H1 (cell line): ENCODE measurements at regions not wholly inside any gene's neighbourhood (a gene's known extent, or its start where the extent isn't known, plus 50 kb on each side); places are given as distances from the start of the nearest gene placed in this dataset.

Experiments used
- CTCF ChIA-PET: fragments of 300-600 bp; sonication (Branson Sonifier 250); formaldehyde crosslinking; loops from one replicate; lab custom pipeline; 2021; ENCODE audit not compliant: partially characterized antibody; lab: Charles Lee
- POLR2A ChIA-PET: fragments of 300-600 bp; sonication (Branson Sonifier 250); formaldehyde crosslinking; loops from one replicate; lab custom pipeline; 2021; ENCODE audit warnings: inconsistent platforms; ENCODE audit not compliant: partially characterized antibody; lab: Charles Lee
- DNase-seq, 2 experiments: peaks; one replicate each; pipeline versions ENCODE4 v3.0.0 to v3.0.0-alpha.2; 2010 to 2022; ENCODE audit warnings: low spot score in 2 of 2, low read depth in 1 of 2, mixed read lengths in 1 of 2
- FAIRE-seq: peaks from 2 replicates; lab custom pipeline; 2011; peaks lifted over from hg19 to GRCh38; lab: Jason Lieb, UNC
- H2AFZ ChIP-seq: 2 replicates; pipeline ENCODE4 v1.8.1; 2012; ENCODE audit warnings: low read length, inconsistent platforms
- H2AK5ac ChIP-seq: 2 replicates; pipeline ENCODE4 v1.6.1; 2013; ENCODE audit warnings: low read depth, low read length
- H2BK120ac ChIP-seq: replicated peaks from 2 replicates; pipeline ENCODE3; 2013; ENCODE audit warnings: low read depth, low read length, inconsistent platforms
- H2BK12ac ChIP-seq: 2 replicates; pipeline ENCODE4 v1.6.1; 2013; ENCODE audit warnings: low read depth, low read length
- H2BK15ac ChIP-seq: 2 replicates; pipeline ENCODE4 v1.6.1; 2013; ENCODE audit warnings: low read length
- H2BK20ac ChIP-seq: 2 replicates; pipeline ENCODE4 v1.6.1; 2013; ENCODE audit warnings: low read length
- H2BK5ac ChIP-seq: 2 replicates; pipeline ENCODE4 v1.6.1; 2013; ENCODE audit warnings: low read depth, low read length
- H3K14ac ChIP-seq: 2 replicates; pipeline ENCODE4 v1.6.1; 2013; ENCODE audit warnings: inconsistent platforms; ENCODE audit not compliant: insufficient read length
- H3K18ac ChIP-seq: 2 replicates; pipeline ENCODE4 v1.6.1; 2013; ENCODE audit warnings: low read length; ENCODE audit errors: extremely low read depth
- H3K23ac ChIP-seq: 2 replicates; pipeline ENCODE4 v1.6.1; 2013; ENCODE audit warnings: inconsistent platforms; ENCODE audit not compliant: insufficient read length
- H3K23me2 ChIP-seq: 2 replicates; pipeline ENCODE4 v1.6.1; 2013; ENCODE audit warnings: low read depth, low read length
- H3K27ac ChIP-seq: 2 replicates; pipeline ENCODE4 v1.6.1; 2011; ENCODE audit warnings: low read depth, low read length, inconsistent platforms
- H3K27me3 ChIP-seq, 4 experiments: replicated peaks in 1 of 4; 1 replicate in 1 of 4; 2 replicates in 3 of 4; pipeline versions ENCODE4 v1.6.1 to v1.8.1; 2011 to 2013; ENCODE audit warnings: low read length in 3 of 4, mild to moderate bottlenecking in 3 of 4, inconsistent platforms in 2 of 4, mixed read lengths in 2 of 4, moderate library complexity in 1 of 4; ENCODE audit not compliant: control insufficient read depth in 3 of 4, insufficient read depth in 3 of 4; ENCODE audit errors: extremely low read depth in 1 of 4
- H3K36me3 ChIP-seq, 4 experiments: 2 replicates each; pipeline versions ENCODE4 v1.6.1 to v1.8.1; 2011 to 2013; ENCODE audit warnings: mild to moderate bottlenecking in 4 of 4, low read length in 3 of 4, moderate library complexity in 2 of 4, control low read depth in 1 of 4, inconsistent platforms in 1 of 4; ENCODE audit not compliant: insufficient read depth in 4 of 4, control insufficient read depth in 2 of 4
- H3K4ac ChIP-seq: replicated peaks from 2 replicates; pipeline ENCODE3; 2013; ENCODE audit warnings: low read length, low read depth, mixed read lengths, inconsistent platforms; ENCODE audit not compliant: insufficient read length
- H3K4me1 ChIP-seq, 4 experiments: replicated peaks in 1 of 4; 1 replicate in 1 of 4; 2 replicates in 3 of 4; pipeline versions ENCODE4 v1.6.1 to v1.8.1; 2011 to 2013; ENCODE audit warnings: low read length in 3 of 4, inconsistent platforms in 2 of 4, mixed read lengths in 1 of 4; ENCODE audit not compliant: insufficient read depth in 4 of 4, control insufficient read depth in 3 of 4
- H3K4me2 ChIP-seq, 2 experiments: 2 replicates each; pipeline versions ENCODE4 v1.6.1 to v1.8.1; 2011 to 2013; ENCODE audit warnings: low read depth in 2 of 2, low read length in 2 of 2, control low read depth in 1 of 2, inconsistent platforms in 1 of 2, mild to moderate bottlenecking in 1 of 2; ENCODE audit not compliant: insufficient read depth in 1 of 2
- H3K4me3 ChIP-seq, 4 experiments: fragments of 200-600, 300-600 bp in 1 of 4; sonication (generic), shearing (Covaris generic), sonication (Bioruptor Twin) in 1 of 4; 2 replicates each; pipeline versions ENCODE4 v1.5.1 to v1.8.1; 2011 to 2016; ENCODE audit warnings: low read length in 4 of 4, low read depth in 3 of 4, control low read depth in 2 of 4, inconsistent platforms in 2 of 4, mild to moderate bottlenecking in 2 of 4, mixed read lengths in 1 of 4, moderate library complexity in 1 of 4; ENCODE audit not compliant: insufficient read depth in 2 of 4; ENCODE audit errors: extremely low read depth in 1 of 4
- H3K56ac ChIP-seq: replicated peaks from 2 replicates; pipeline ENCODE3; 2013; ENCODE audit warnings: low read depth, mild to moderate bottlenecking, mixed read lengths, low read length, inconsistent platforms; ENCODE audit not compliant: insufficient read length
- H3K79me1 ChIP-seq: 2 replicates; pipeline ENCODE4 v1.6.1; 2013; ENCODE audit warnings: low read depth, low read length, control low read depth
- H3K79me2 ChIP-seq, 2 experiments: 2 replicates each; pipeline versions ENCODE4 v1.6.1 to v1.8.1; 2012 to 2013; ENCODE audit warnings: low read length in 2 of 2, mild to moderate bottlenecking in 2 of 2, inconsistent platforms in 1 of 2; ENCODE audit not compliant: insufficient read depth in 2 of 2, control insufficient read depth in 1 of 2
- H3K9ac ChIP-seq, 4 experiments: replicated peaks in 1 of 4; 1 replicate in 1 of 4; 2 replicates in 3 of 4; pipeline versions ENCODE4 v1.6.1 to v1.8.1; 2011 to 2013; ENCODE audit warnings: low read depth in 3 of 4, low read length in 3 of 4, control low read depth in 2 of 4, mild to moderate bottlenecking in 2 of 4, moderate library complexity in 2 of 4, inconsistent platforms in 1 of 4; ENCODE audit errors: extremely low read depth in 1 of 4
- H3K9me3 ChIP-seq, 2 experiments: 2 replicates each; pipeline versions ENCODE4 v1.6.1 to v1.8.1; 2012 to 2013; ENCODE audit warnings: mild to moderate bottlenecking in 2 of 2, moderate library complexity in 2 of 2, control low read depth in 1 of 2, inconsistent platforms in 1 of 2, low read depth in 1 of 2, low read length in 1 of 2, mixed read lengths in 1 of 2; ENCODE audit not compliant: insufficient read depth in 2 of 2
- H4K20me1 ChIP-seq, 2 experiments: replicated peaks in 1 of 2; 2 replicates each; pipeline versions ENCODE3 to v1.8.1; 2011 to 2013; ENCODE audit warnings: inconsistent platforms in 2 of 2, low read length in 2 of 2, mild to moderate bottlenecking in 1 of 2; ENCODE audit not compliant: insufficient read depth in 2 of 2, control insufficient read depth in 1 of 2
- H4K5ac ChIP-seq: 2 replicates; pipeline ENCODE4 v1.6.1; 2013; ENCODE audit warnings: low read length, low read depth, mixed read lengths, inconsistent platforms; ENCODE audit not compliant: insufficient read length
- H4K8ac ChIP-seq: 2 replicates; pipeline ENCODE4 v1.8.0; 2013; ENCODE audit warnings: mild to moderate bottlenecking, moderate library complexity, low read length, inconsistent platforms; ENCODE audit not compliant: insufficient read depth; ENCODE audit errors: extremely low read depth
- H4K91ac ChIP-seq: replicated peaks from 2 replicates; pipeline ENCODE3; 2013; ENCODE audit warnings: low read length, mixed read lengths, inconsistent platforms; ENCODE audit not compliant: insufficient read length
- BCL11A ChIP-seq, 2 experiments: IDR thresholded peaks; one replicate each; pipeline ENCODE4 v1.6.1; 2011; ENCODE audit warnings: low read depth in 2 of 2, low read length in 2 of 2, mild to moderate bottlenecking in 2 of 2
- EP300 ChIP-seq, 2 experiments: IDR thresholded peaks; 1 replicate in 1 of 2; 2 replicates in 1 of 2; pipeline ENCODE4 v1.6.1; 2011 to 2012; ENCODE audit warnings: low read depth in 2 of 2, low read length in 2 of 2, mild to moderate bottlenecking in 2 of 2, borderline replicate concordance in 1 of 2, inconsistent platforms in 1 of 2, moderate library complexity in 1 of 2
- POLR2A ChIP-seq, 2 experiments: IDR thresholded peaks; 1 replicate in 1 of 2; 2 replicates in 1 of 2; pipeline ENCODE4 v1.6.1; 2011; ENCODE audit warnings: low read depth in 2 of 2, low read length in 2 of 2, mild to moderate bottlenecking in 2 of 2; ENCODE audit errors: control extremely low read depth in 1 of 2
- TAF1 ChIP-seq: IDR thresholded peaks from 2 replicates; pipeline ENCODE4 v1.6.1; 2011; ENCODE audit warnings: mild to moderate bottlenecking, low read depth, low read length
- ZNF274 ChIP-seq: IDR thresholded peaks from 2 replicates; pipeline ENCODE4 v1.7.0; 2012; ENCODE audit warnings: low read length, borderline replicate concordance; ENCODE audit errors: extremely low read depth
- WGBS, 2 experiments: shearing (Covaris generic) in 1 of 2; methylation state at CpG; one replicate each; pipeline versions ENCODE4 v1.1.6 to v1.1.7; 2013 to 2015; ENCODE audit warnings: low lambda C conversion rate in 2 of 2, mixed read lengths in 2 of 2, inconsistent platforms in 1 of 2, low coverage in 1 of 2, missing lambda C conversion rate in 1 of 2; ENCODE audit not compliant: insufficient replicate concordance in 2 of 2, insufficient coverage in 1 of 2, insufficient read length in 1 of 2; ENCODE audit errors: extremely low coverage in 1 of 2, missing lambda C conversion rate in 1 of 2; 5-methylcytosine and 5-hydroxymethylcytosine counted together

- Histone ChIP-seq H2BK12ac (no peak overlapping the region), H2AK5ac (no peak overlapping the region), H3K23ac (no peak overlapping the region), H2BK120ac (no peak overlapping the region), H2BK20ac (no peak overlapping the region), H3K27ac (no peak overlapping the region), H2AFZ (no peak overlapping the region), H3K9me3 (no peaks in the 10 kb centered on the region), H3K4ac (no peak overlapping the region), H3K56ac (no peak overlapping the region), H3K14ac (no peak overlapping the region), H3K79me2 (no peaks in the 10 kb centered on the region), H4K8ac (no peak overlapping the region), H4K5ac (no peak overlapping the region), H3K4me1 (no peaks in the 10 kb centered on the region), H3K9ac (no peak overlapping the region), H3K4me3 (no peak overlapping the region), H3K27me3 (no peaks in the 10 kb centered on the region), H2BK5ac (no peak overlapping the region), H4K91ac (no peak overlapping the region), H3K36me3 (no peaks in the 10 kb centered on the region), H3K18ac (no peak overlapping the region), H3K23me2 (no peaks in the 10 kb centered on the region), H2BK15ac (no peak overlapping the region), H3K79me1 (no peaks in the 10 kb centered on the region), H3K4me2 (no peak overlapping the region), H4K20me1 (no peaks in the 10 kb centered on the region)
- POLR2A ChIA-PET = no interaction called here
- no peak for DNase-seq
- 94% methylated on average over 4 of the region's 4 CpGs; no CpG with 5 or more reads in 1 of the 2 experiments for WGBS, 2 experiments
- TF ChIP-seq POLR2A (IDR thresholded peaks at IDR 0.05; ENCODE audit: control extremely low read depth in 1 of 2, low read depth in 2 of 2, low read length in 2 of 2) (no peak), ZNF274 (no peak), TAF1 (no peak), EP300 (IDR thresholded peaks at IDR 0.05; ENCODE audit: borderline replicate concordance in 1 of 2, low read depth in 2 of 2, low read length in 2 of 2) (no peak), BCL11A (IDR thresholded peaks at IDR 0.05; ENCODE audit: low read depth in 2 of 2, low read length in 2 of 2) (no peak)
- no peak for FAIRE-seq
- CTCF ChIA-PET = no interaction called here
These were observed 614.5 kb downstream of the CBLN4 start for GRCh38 chr20:55390791-55391190.
